ENCODE measurements at regions not wholly inside any gene's neighbourhood (a gene's known extent, or its start where the extent isn't known, plus 50 kb on each side); places are given as distances from the start of the nearest gene placed in this dataset.
"Not testable (repeated sequence)": the region's sequence is repeated elsewhere in the genome, so short reads cannot be mapped to it uniquely, and the experiment has no call there.

DNA sequence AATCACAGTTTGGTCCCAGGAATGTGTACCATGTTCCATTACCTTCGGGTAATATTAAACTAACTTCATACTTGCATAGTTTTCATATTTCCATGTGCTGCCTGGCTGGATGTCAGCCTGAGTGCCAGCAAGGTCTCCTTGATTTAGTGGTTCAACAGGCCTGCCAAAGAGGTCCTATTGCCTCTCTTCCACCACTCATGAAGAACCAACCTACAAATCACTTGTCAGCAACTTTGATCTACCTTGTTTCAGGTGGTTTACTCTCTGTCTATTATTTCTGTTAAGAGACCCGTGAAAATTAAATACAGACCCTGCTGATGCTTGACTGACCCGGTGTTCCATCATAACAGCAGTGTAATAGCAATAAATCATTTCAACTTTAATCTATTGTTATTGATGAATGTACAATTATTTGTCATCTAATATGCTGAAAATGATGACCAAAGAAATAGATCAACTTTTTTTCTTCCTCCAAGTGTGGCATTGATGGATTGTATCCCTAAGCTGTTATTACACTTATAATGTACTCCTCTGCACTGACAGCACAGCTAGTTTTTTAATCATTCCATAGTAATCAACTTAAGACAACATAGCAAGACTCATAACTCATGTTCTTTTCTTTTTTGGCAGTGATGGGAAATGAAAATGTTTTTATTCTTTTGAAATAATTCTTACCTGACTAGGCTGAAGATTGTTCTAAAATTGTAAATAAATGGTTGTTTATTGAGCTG is 1220.2 kb upstream of the ACVR2A start:
- FAIRE-seq: no peak

DNA sequence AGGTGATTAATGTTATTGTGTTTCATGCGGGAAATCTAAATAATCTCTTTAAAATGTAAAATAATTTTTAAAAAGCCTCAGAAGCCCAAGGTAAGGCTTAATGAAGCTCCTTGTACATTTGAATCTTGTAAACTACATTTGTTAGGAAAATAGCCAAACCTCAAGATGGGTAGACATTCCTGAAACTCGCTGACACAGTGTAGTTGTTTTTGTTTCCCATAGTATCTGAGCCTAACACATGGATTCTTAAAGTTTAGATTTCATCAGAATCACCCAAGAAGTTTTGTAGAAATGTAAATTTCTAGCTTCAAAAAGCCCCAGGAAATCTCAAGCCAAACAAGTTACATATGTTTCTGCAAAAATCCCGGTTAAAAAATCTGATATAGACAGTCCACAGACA is 1221.1 kb upstream of the ACVR2A start:
- no peak for FAIRE-seq

DNA sequence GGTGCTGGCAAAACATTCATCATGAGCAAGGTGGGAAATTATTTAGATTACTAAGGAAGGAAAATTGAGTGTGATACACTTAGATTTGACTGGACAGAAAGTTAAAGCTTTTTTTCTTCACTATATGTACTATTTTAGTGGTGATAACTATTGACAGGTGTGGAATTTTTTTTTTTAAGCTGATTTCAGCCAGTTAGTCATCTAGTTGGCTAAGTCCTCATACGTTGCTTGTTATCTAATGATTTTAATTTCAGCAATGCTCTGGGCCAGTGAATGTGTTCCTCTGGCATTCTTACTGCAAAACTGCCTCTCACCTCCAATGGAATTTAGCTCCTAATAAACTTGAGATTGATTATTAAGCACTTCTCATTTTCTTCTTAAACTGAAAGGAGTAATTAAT is 1223.2 kb upstream of the ACVR2A start:
- FAIRE-seq: no peak

GRCh38 chr2:146615778-146616177 is 1229.1 kb upstream of the ACVR2A start:
- FAIRE-seq: no peak

DNA sequence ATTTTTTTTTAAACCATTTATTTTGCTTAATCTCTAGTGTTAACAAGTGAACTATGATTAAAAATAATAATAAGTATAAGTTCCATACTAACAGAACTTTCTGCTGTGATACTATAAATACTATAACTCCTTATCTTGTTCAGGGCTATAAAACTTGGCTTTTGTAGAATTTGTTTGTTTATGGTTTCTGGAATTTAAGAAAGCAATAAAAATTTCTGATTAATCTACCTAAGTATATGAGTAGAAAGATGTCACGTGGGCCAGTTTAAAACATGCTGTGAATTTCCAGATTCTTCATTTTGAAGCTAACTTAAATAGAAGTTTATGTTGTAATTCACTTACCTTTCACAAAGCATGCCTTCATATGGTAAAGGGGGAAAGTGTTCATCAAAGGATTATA is 1236.3 kb upstream of the ACVR2A start:
- FAIRE-seq: peak; percentile 29

DNA sequence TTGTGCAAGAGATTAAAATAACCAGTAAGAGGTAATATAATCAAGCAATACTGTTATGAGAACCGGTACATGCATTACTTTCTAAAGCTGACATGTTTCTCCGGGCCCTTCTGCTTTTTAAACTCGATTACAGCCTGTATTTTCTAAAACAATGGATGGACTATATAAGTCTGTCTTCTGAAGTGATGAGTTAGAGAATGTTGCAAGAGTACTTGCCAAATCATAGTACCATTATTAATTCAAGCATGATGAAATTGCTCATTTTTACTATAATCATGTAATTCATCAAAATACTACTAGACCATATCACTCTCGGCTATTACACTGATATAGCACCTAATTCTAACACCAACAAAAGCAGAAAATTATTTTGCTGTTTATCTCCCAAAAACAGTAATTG is 1240.3 kb upstream of the ACVR2A start:
- no peak for FAIRE-seq

GRCh38 chr2:146602856-146603255 is 1242.0 kb upstream of the ACVR2A start:
- FAIRE-seq: no peak

DNA sequence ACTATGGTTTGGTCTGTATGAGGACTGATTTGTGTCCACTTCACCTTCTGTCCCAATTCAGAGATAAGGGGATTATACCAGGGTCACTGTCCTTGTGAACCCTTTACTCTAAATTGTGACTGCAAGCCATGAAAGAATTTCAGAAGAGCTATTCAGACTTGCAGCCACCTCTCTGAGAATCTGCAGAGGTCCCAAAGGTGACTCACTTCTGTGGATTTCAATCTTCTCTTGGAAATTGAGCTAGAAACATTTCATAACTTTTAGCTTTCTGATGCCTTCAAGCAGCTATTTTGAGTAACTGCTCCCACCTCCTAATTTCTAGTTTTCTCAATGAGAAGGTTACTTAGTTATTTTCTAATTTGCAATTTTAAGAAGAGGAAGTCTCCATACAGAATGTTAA is 1242.4 kb upstream of the ACVR2A start:
- peak; percentile 3 for FAIRE-seq

- no peak for FAIRE-seq
These were observed 1246.0 kb upstream of the ACVR2A start for GRCh38 chr2:146598791-146599190.

DNA sequence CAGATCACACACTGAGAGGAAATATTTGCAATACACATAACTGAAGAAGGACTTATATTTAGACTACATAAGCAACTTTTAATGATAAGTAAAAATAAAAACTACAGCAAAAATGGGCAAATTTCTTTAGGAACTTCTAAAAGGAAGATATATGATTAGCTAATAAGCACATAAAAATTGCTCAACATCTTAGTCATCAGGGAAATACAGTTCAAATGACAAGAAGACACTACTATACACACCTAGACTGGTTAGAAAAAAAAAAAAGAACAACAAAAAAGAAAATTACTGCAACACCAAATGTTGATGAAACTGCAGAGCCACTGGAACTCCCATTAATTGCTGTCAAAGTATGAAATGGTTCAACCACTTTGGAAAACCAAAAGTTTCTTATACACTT is 1247.5 kb upstream of the ACVR2A start:
- no peak for FAIRE-seq

DNA sequence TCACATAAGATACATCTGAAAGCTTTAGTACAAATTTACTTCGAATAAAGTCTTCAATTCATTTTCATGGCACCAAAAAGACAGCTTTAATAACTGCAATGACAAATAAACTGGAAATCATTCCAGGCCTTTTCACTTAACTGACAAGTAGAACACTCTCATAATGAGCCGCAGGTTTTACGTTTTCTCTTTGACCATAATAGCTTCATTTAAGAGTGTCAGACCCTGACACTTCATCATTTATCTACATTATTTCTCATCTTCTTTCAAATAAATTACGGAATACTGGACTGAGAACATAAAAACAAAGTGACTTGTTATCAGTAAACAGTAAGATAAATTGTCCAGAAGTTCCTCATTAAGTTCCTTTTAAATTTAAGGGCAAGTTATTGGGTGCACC is 1252.9 kb upstream of the ACVR2A start:
- peak; percentile 32 for FAIRE-seq

DNA sequence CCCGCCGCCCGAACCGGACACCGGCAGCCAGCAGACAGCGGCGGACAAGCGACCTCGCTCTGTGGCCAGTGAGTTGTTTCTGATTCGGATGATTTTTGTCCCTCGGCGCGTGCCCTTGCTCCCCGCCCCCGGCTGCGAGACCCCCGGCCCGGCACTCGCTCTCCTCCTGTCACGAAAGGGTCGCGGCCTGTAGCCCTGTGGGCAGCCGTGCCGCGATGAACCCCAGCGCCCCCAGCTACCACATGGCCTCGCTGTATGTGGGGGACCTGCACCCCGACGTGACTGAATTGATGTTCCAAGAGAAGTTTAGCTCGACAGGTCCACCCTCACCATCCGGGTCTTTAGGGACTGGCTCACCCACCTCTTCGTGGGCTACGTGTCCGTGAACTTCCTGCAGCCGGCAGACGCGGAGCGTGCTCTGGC is 1257.5 kb upstream of the ACVR2A start:
- FAIRE-seq: no peak

GRCh38 chr2:146584316-146584715 is 1260.5 kb upstream of the ACVR2A start:
- FAIRE-seq: peak; percentile 33

GRCh38 chr2:146579147-146579930 is 1265.5 kb upstream of the ACVR2A start:
- FAIRE-seq: peak; percentile 89

- peak; percentile 34 for FAIRE-seq
These were observed 1268.3 kb upstream of the ACVR2A start for GRCh38 chr2:146576339-146577111.

DNA sequence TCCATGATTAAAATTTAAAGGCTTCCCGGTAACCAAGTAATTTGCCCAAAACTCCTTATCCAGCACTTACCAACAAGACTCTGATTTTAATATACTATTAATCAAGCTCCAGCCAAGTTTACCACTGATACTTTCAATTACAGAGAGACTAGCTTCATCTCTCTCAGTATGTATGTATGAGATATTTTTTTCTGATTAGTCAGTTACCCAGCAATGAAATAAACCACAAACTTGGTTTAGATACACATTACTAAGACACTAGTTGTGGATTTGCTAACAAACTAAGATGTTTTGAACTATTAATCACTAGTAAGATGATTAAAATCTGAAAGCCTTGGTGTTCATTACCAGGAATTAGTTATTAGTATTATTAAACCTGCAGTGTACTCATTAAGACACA is 1272.2 kb upstream of the ACVR2A start:
- FAIRE-seq: no peak

DNA sequence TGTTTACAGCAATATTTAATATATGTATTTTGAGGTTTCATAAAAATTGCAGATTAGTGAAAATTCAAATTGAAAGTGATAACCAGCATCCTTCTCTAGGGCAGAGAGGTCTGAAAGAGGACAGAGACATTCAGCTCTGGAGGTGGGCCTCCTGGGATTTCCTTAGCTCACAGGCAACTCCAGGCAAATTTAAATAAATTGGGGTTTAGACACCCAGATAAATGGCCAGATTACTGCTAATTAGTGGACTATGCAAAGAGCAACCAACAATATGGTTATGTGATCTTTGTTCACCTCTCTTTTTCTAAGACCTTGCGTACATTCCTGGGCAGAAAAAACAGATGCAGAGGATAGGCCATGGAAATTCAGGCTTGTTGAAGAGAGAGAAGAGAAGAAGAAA is 1282.8 kb upstream of the ACVR2A start:
- FAIRE-seq: no peak

DNA sequence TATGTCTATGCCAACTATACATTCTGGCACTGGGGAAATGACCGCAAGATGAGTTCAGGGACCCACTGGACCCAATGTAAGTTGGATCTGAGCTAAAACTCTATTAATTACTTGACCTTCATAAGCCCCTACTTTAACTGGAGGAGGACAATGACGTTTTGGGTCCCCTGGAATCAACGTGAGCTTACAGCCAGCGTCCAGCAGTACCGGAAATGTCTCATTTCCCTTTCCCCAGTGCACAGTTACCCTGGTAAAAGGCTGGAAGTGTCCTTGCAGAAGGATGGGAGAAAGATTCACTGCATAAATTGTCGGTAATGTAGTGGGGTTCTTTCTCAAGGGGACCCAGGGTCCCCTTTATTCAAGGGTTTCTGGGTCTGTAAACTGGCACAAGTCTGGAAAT is 1297.6 kb upstream of the ACVR2A start:
- no peak for FAIRE-seq

GRCh38 chr2:146544701-146545100 is 1300.1 kb upstream of the ACVR2A start:
- no peak for FAIRE-seq

GRCh38 chr2:146541896-146542295 is 1302.9 kb upstream of the ACVR2A start:
- FAIRE-seq: no peak

- FAIRE-seq: no peak
These were observed 1304.4 kb upstream of the ACVR2A start for GRCh38 chr2:146540271-146540932.

DNA sequence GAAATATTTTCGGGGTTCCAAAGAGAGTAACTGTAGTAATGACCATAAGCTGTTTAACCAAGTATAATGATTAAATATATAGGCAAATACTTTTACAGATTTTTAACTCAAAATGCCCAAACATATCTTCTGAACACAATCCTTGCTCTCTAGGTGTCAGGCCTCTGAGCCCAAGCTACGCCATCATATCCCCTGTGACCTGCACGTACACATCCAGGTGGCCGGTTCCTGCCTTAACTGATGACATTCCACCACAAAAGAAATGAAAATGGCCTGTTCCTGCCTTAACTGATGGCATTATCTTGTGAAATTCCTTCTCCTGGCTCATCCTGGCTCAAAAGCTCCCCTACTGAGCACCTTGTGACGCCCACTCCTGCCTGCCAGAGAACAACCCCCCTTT is 1305.1 kb upstream of the ACVR2A start:
- not testable (repeated sequence) for FAIRE-seq

- no peak for FAIRE-seq
These were observed 1307.4 kb upstream of the ACVR2A start for GRCh38 chr2:146537477-146537876.

Measured in TTC549 (cell line).